Lower leg skin (tissue), 4 donors: ENCODE measurements at regions not wholly inside any gene's neighbourhood (a gene's known extent, or its start where the extent isn't known, plus 50 kb on each side); places are given as distances from the start of the nearest gene placed in this dataset.

Experiments used
- DNase-seq, 2 donors: peaks; one replicate each; pipeline ENCODE4 v3.0.0-alpha.2; 2019; ENCODE audit warnings: low spot score in 2 of 2
- H3K4me3 ChIP-seq: fragments of 200-600 bp; sonication (generic); 2 replicates; pipeline ENCODE4 v1.5.1; 2017; ENCODE audit warnings: mild to moderate bottlenecking, low read depth; ENCODE audit not compliant: poor library complexity, severe bottlenecking
- POLR2A ChIP-seq, 2 donors: fragments of 450-650 bp; IDR thresholded peaks; one replicate each; pipeline ENCODE4 v1.6.1; 2016 to 2017; ENCODE audit warnings: antibody characterized with exemption in 2 of 2, mild to moderate bottlenecking in 1 of 2, moderate library complexity in 1 of 2
- WGBS, 2 donors: methylation state at CpG; one replicate each; pipeline ENCODE4 v1.1.5; 2018; 5-methylcytosine and 5-hydroxymethylcytosine counted together
- intact Hi-C: fragments of 100-400 bp; cut with DNase I; formaldehyde crosslinking; loops from one replicate; pipeline ENCODE4 v1.15.0; 2023; ENCODE audit warnings: low total_unique reads
- TF ChIP-seq, protein P1 (sequence below), 3 donors: fragments of 450-650 bp; IDR thresholded peaks; one replicate each; pipeline ENCODE4 v1.5.1; 2016; ENCODE audit warnings: antibody characterized with exemption in 3 of 3, mild to moderate bottlenecking in 3 of 3, moderate library complexity in 2 of 3

DNA sequence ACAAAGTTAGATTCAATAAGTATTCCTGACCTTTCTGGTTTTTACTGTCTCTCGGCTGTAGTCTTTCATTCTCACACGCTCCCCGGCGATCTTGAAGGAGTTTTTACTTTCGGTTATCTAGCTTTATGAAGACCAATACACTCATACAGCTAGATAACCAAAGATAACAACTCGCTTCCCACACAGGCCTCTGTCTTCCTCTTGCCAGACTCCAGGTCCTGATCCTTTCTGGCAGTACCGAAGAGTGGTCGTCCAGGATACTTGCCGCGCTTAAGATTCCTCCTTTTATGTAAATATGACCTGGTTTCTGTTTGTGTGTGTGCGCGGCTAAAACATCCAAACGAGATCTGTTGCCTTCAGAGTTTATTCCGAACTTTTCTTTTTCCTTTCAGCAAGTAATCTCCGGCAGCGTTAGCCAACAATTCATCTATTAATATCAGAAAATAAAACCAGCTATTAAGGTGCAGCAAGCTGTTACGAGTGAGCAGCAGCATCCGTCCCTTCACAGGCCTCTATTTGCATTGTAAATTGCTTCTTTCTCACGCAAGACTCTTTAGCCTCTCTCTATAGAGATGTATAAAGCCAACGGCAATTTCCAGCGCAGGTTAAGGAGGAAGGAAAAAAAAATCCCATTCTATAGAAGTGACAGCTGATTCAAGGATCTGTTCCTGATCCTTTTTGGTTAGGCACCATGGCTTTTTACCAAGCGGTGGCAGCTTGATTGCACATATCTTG, 216.1 kb downstream of the MEF2C start:
- no peak for DNase-seq
- H3K4me3 ChIP-seq: no peak overlapping the region
- WGBS, 2 donors: 5 to 14% methylated on average over 22 of the region's 22 CpGs
- intact Hi-C loops: no loop called here
- no peak for TF ChIP-seq POLR2A (IDR thresholded peaks at IDR 0.05)

DNA sequence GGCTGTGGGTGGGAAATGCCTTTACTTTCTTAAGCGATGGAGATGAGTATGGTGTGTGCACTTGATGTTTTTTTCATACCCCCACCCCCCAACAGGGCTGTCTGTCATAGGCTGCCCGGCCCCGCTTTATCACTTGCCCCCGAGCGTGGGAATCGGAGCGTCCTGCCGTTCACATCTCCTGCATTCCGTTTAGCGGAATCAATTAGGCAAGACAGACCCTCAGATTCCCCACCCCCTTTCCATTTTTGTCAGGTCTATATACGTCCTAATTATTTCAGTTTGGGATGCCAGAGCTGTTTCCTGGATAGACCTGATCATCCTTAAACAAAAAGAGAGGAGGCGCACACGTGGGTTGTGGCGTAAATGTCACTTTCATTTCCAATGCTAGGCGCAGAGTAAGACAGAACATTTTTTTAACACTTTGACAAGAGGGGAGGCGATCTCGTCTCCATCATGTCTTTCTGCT, 217.2 kb downstream of the MEF2C start:
- intact Hi-C loops: no loop called here

DNA sequence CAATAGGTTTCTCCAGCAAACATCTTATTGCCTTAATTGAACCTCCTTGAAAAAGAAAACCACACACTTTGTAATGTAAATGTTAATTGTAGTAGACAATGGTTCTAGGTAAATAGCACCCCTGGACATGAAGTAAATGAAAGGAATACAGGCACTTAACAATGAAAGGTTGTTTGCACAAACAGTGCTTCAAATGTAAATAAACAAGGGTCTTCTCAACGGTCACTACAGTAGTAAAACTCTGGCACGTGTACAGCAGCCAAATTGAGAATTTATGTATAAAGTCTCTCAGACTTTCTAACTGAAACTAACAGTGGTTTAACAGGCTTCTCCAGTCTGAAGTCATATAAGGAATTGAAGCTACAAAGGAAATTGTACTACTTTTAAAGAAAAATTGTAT, 218.3 kb downstream of the MEF2C start:
- no peak overlapping the region for H3K4me3 ChIP-seq
- TF ChIP-seq POLR2A (IDR thresholded peaks at IDR 0.05): no peak
- TF ChIP-seq, protein P1, sequence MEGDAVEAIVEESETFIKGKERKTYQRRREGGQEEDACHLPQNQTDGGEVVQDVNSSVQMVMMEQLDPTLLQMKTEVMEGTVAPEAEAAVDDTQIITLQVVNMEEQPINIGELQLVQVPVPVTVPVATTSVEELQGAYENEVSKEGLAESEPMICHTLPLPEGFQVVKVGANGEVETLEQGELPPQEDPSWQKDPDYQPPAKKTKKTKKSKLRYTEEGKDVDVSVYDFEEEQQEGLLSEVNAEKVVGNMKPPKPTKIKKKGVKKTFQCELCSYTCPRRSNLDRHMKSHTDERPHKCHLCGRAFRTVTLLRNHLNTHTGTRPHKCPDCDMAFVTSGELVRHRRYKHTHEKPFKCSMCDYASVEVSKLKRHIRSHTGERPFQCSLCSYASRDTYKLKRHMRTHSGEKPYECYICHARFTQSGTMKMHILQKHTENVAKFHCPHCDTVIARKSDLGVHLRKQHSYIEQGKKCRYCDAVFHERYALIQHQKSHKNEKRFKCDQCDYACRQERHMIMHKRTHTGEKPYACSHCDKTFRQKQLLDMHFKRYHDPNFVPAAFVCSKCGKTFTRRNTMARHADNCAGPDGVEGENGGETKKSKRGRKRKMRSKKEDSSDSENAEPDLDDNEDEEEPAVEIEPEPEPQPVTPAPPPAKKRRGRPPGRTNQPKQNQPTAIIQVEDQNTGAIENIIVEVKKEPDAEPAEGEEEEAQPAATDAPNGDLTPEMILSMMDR (IDR thresholded peaks at IDR 0.05): no peak
- WGBS, 2 donors: 8 to 13% methylated on average over 2 of the region's 2 CpGs
- DNase-seq: no peak
- intact Hi-C loops: no loop called here

More for the DNA sequence above, 217.2 kb downstream of the MEF2C start:
- no peak overlapping the region for H3K4me3 ChIP-seq
- TF ChIP-seq POLR2A (IDR thresholded peaks at IDR 0.05): no peak
- TF ChIP-seq, protein P1 (IDR thresholded peaks at IDR 0.05): no peak
- DNase-seq: no peak
- WGBS, 2 donors: 12 to 13% methylated on average over 17 of the region's 17 CpGs

DNA sequence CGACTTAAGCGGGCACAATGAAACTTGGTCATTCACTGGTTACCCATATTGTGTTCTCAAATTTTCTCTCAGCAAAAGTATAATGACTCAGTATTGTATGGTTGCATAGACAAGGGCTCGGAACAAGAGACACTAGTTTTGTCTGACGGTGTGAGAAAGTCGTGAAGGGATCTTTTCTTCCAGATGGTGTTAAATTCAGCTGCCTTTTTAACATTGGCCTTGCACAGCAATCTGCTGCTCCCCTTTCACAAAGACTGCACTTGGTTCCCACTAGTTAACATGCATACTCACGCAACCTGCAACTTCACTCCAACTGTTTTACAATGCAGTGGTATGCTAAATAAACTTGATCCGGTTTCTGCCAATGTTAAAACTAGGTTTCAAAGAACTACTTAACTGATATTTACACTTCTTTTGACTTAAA, 219.2 kb downstream of the MEF2C start:
- TF ChIP-seq, protein P1 (IDR thresholded peaks at IDR 0.05): no peak
- TF ChIP-seq POLR2A (IDR thresholded peaks at IDR 0.05): no peak
- WGBS, 2 donors: 20 to 25% methylated on average over 7 of the region's 7 CpGs
- intact Hi-C loops: no loop called here

DNA sequence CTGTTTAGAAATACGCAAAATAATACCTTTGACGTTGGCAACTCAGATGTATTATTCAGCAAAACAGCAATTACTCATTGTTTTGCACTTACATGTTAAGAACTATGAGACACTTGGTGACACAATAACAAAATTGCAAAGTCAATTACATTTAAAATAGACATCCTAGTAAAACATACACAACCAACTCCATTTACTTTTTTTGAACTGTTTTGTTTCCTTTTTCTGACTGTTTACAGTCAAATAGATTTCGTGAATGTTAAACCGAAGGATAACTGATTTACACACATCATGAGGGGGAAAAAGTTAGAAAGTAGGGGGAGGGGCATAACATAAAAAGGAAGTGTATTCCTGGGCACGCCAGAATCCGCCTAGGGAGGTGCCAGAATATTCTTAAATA, 220.1 kb downstream of the MEF2C start:
- 19 to 20% methylated on average over 6 of the region's 6 CpGs for WGBS, 2 donors
- H3K4me3 ChIP-seq: no peak overlapping the region
- no peak for DNase-seq
- TF ChIP-seq, protein P1 (IDR thresholded peaks at IDR 0.05): no peak
- no peak for TF ChIP-seq POLR2A (IDR thresholded peaks at IDR 0.05)
- intact Hi-C loops: no loop called here

More for the DNA sequence above, 219.2 kb downstream of the MEF2C start:
- no peak for DNase-seq
- H3K4me3 ChIP-seq: no peak overlapping the region

DNA sequence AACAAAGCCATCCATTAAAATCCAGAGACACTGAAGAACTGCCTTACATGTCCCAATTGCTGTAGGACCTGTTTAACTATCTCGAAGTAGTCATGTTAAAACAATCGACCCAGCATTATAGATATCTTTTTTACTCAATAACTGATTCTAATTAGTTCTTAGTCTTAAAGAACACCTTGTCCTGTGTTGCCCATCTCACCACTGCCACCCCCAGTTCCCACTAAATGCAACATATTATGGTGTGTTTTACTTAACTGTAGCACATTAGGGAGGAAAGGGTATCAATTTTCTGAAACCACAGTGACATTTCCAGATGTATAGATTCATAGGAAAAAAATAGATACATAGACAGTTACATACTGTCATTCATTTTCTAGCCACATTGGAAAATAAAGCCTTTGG, 221.2 kb downstream of the MEF2C start:
- H3K4me3 ChIP-seq: no peak overlapping the region
- TF ChIP-seq, protein P1 (IDR thresholded peaks at IDR 0.05): no peak
- TF ChIP-seq POLR2A (IDR thresholded peaks at IDR 0.05): no peak
- WGBS, 2 donors: 12 to 18% methylated on average over 2 of the region's 2 CpGs
- DNase-seq: no peak
- intact Hi-C loops: no loop called here
